ENCODE measurements at regions not wholly inside any gene's neighbourhood (a gene's known extent, or its start where the extent isn't known, plus 50 kb on each side); places are given as distances from the start of the nearest gene placed in this dataset.

DNA sequence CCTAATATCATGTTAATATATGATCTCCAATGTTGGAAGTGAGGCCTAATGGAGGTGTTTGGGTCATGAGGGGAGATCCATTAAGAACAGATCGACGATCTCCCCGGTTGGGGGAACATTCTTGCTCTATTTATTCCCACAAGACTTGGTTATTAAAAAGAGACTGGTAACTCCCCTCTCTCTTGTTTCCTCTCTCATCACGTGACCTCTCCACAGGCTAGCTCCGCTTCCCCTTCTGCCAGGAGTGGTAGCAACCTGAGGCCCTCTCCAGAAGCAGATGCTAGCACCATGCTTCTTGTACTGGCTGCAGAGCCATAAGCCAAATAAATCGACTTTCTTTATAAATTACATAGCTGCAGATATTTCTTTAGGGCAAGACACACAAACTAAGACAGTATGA, 794.4 kb downstream of the MTRR start:
- no peak overlapping the region for H3K27ac Mint-ChIP-seq (ENCODE audit: unreplicated experiment)
- H3K27me3 Mint-ChIP-seq (ENCODE audit: unreplicated experiment): peaks cover 3% of the 10 kb centered on the region
- TF ChIP-seq, protein P1, sequence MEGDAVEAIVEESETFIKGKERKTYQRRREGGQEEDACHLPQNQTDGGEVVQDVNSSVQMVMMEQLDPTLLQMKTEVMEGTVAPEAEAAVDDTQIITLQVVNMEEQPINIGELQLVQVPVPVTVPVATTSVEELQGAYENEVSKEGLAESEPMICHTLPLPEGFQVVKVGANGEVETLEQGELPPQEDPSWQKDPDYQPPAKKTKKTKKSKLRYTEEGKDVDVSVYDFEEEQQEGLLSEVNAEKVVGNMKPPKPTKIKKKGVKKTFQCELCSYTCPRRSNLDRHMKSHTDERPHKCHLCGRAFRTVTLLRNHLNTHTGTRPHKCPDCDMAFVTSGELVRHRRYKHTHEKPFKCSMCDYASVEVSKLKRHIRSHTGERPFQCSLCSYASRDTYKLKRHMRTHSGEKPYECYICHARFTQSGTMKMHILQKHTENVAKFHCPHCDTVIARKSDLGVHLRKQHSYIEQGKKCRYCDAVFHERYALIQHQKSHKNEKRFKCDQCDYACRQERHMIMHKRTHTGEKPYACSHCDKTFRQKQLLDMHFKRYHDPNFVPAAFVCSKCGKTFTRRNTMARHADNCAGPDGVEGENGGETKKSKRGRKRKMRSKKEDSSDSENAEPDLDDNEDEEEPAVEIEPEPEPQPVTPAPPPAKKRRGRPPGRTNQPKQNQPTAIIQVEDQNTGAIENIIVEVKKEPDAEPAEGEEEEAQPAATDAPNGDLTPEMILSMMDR (IDR thresholded peaks at IDR 0.05; ENCODE audit: partially characterized antibody, unreplicated experiment): no peak
- H3K36me3 Mint-ChIP-seq (ENCODE audit: unreplicated experiment): no peaks in the 10 kb centered on the region
- H3K9me3 Mint-ChIP-seq (ENCODE audit: unreplicated experiment): no peaks in the 10 kb centered on the region
- H3K4me1 Mint-ChIP-seq (ENCODE audit: low read depth, unreplicated experiment): no peaks in the 10 kb centered on the region
- no peak for DNase-seq
- no peak overlapping the region for H3K4me3 Mint-ChIP-seq (ENCODE audit: unreplicated experiment)

DNA sequence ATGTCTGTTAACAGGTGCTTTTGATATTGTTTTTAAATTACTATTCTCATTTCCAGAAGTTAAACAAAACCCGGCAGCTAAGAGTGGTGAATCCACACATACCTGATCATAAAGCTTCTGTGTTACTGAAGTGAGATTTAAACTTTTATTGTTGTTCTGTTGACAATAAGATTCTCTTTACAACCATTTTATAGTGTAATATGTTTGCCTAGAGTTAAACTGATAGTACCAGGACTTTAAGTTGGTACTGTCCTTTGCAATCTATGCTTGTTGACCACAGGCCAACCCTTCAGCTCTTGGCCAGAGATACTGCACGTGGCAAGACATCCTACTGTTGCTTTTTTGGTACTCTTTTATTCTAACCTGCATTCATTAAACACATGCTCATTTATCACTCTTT, 806.2 kb downstream of the MTRR start:
- no peak overlapping the region for H3K27ac Mint-ChIP-seq (ENCODE audit: unreplicated experiment)
- DNase-seq: no peak
- no peaks in the 10 kb centered on the region for H3K9me3 Mint-ChIP-seq (ENCODE audit: unreplicated experiment)
- no peaks in the 10 kb centered on the region for H3K27me3 Mint-ChIP-seq (ENCODE audit: unreplicated experiment)
- H3K4me3 Mint-ChIP-seq (ENCODE audit: unreplicated experiment): no peak overlapping the region
- TF ChIP-seq, protein P1 (IDR thresholded peaks at IDR 0.05; ENCODE audit: partially characterized antibody, unreplicated experiment): no peak
- no peaks in the 10 kb centered on the region for H3K36me3 Mint-ChIP-seq (ENCODE audit: unreplicated experiment)
- H3K4me1 Mint-ChIP-seq (ENCODE audit: low read depth, unreplicated experiment): no peaks in the 10 kb centered on the region

DNA sequence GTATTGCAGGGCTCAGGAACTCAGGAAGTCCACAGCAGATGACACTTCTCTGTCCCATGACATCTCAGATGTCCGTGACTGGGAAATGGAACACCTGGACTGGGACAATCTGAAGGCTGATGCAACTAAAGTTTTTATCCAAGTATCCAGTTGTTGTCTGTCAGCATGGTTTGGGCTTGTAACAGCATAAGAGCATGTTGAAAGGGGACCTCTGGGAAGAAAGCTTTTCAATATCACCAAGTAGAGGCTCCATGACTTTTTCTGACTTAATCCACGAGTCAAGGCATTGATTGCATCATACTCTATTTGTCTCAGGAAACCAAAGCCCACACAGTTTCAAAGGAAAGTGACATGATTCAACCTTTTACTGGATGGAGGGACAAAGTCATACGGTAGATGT, 807.7 kb downstream of the MTRR start:
- H3K36me3 Mint-ChIP-seq (ENCODE audit: unreplicated experiment): no peaks in the 10 kb centered on the region
- no peaks in the 10 kb centered on the region for H3K4me1 Mint-ChIP-seq (ENCODE audit: low read depth, unreplicated experiment)
- no peak overlapping the region for H3K4me3 Mint-ChIP-seq (ENCODE audit: unreplicated experiment)
- TF ChIP-seq, protein P1 (IDR thresholded peaks at IDR 0.05; ENCODE audit: partially characterized antibody, unreplicated experiment): no peak
- H3K27me3 Mint-ChIP-seq (ENCODE audit: unreplicated experiment): no peaks in the 10 kb centered on the region
- no peak for DNase-seq
- no peak overlapping the region for H3K27ac Mint-ChIP-seq (ENCODE audit: unreplicated experiment)
- no peaks in the 10 kb centered on the region for H3K9me3 Mint-ChIP-seq (ENCODE audit: unreplicated experiment)

DNA sequence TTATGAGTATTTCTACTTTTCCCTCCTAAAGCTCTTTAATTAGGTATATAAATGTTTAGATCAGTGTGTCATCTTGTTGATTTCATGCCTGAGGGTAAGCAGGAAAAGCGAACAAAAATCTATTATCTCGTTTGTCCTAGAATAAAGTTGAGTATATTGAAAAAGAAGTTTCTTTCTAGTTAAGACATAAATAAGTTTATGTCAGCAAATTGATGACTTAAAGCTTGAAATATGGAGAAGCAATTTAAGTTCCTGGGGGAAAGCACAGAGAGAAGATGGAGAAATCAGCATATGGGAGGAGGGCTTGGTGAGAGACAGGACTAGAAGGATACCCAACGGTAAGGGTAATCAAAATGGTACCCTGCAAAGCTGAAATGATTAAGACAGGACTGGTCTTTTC, 813.4 kb downstream of the MTRR start:
- peaks cover 21% of the 10 kb centered on the region for H3K4me1 Mint-ChIP-seq (ENCODE audit: low read depth, unreplicated experiment)
- H3K36me3 Mint-ChIP-seq (ENCODE audit: unreplicated experiment): no peaks in the 10 kb centered on the region
- TF ChIP-seq, protein P1 (IDR thresholded peaks at IDR 0.05; ENCODE audit: partially characterized antibody, unreplicated experiment): no peak
- H3K27ac Mint-ChIP-seq (ENCODE audit: unreplicated experiment): no peak overlapping the region
- H3K4me3 Mint-ChIP-seq (ENCODE audit: unreplicated experiment): no peak overlapping the region
- DNase-seq: no peak
- no peaks in the 10 kb centered on the region for H3K9me3 Mint-ChIP-seq (ENCODE audit: unreplicated experiment)
- H3K27me3 Mint-ChIP-seq (ENCODE audit: unreplicated experiment): no peaks in the 10 kb centered on the region

DNA sequence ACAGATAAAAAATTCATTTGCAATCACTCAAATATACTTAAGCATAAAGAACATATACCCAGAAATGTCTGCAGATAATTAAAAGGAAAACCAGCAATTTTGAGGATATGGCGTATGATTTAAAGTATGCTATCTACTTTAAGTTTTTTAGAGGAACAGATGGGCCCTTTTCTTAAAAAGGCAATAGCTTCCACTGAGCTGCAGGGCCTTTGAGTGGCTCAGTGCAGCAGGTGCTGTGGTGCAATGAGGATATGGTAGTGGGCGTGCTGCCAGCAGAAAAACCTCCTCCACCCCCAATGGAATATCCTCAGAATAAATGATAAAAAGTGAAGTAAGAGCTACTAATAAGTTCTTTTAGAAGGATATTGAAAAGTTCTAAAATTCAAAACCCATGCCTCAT, 814.5 kb downstream of the MTRR start:
- Mint-ChIP-seq H3K27me3 (ENCODE audit: unreplicated experiment) (no peaks in the 10 kb centered on the region), H3K4me3 (ENCODE audit: unreplicated experiment) (no peak overlapping the region), H3K27ac (ENCODE audit: unreplicated experiment) (peak overlapping the region; percentile 2), H3K9me3 (ENCODE audit: unreplicated experiment) (no peaks in the 10 kb centered on the region), H3K36me3 (ENCODE audit: unreplicated experiment) (no peaks in the 10 kb centered on the region), H3K4me1 (ENCODE audit: low read depth, unreplicated experiment) (peaks cover 26% of the 10 kb centered on the region)
- TF ChIP-seq, protein P1 (IDR thresholded peaks at IDR 0.05; ENCODE audit: partially characterized antibody, unreplicated experiment): no peak
- no peak for DNase-seq
